ENCODE measurements at regions not wholly inside any gene's neighbourhood (a gene's known extent, or its start where the extent isn't known, plus 50 kb on each side); places are given as distances from the start of the nearest gene placed in this dataset.

DNA sequence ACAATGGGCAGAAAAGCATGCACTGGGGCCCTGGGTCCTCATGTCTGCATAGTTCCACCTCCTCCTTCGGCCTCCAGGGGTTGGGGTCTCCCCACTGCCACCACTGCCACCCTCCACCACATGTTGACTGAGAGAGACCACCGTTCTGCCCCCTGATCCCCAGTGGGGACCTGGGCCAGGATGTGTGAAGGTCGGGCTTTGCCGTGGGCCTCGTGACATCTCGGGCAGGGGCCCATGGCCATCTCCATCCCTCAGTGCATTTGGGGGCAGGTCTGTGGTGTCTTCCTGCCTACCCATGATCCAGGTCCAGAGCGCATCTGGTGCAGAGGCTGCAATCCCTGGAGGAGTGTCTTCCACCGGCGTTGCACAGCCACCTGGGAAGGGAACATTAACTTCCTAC, 166.8 kb upstream of the POU3F3 start:
- TF ChIP-seq GATA2 (IDR thresholded peaks at IDR 0.05; ENCODE audit: low read depth, low read length) (no peak), GATA3 (IDR thresholded peaks at IDR 0.05; ENCODE audit: low read depth, low read length) (no peak)
